HG03103 (cell line): ENCODE measurements at regions not wholly inside any gene's neighbourhood (a gene's known extent, or its start where the extent isn't known, plus 50 kb on each side); places are given as distances from the start of the nearest gene placed in this dataset.

Source experiments
- ATAC-seq: cut with Tn5 transposase; IDR thresholded peaks from one replicate; pipeline ENCODE4 v1.9.1; 2021; ENCODE audit warnings: low read depth; ENCODE audit not compliant: unreplicated experiment

- ATAC-seq = peak; percentile 80
Measured at GRCh38 chr2:181374781-181375675, 82.2 kb upstream of the ITGA4 start.

DNA sequence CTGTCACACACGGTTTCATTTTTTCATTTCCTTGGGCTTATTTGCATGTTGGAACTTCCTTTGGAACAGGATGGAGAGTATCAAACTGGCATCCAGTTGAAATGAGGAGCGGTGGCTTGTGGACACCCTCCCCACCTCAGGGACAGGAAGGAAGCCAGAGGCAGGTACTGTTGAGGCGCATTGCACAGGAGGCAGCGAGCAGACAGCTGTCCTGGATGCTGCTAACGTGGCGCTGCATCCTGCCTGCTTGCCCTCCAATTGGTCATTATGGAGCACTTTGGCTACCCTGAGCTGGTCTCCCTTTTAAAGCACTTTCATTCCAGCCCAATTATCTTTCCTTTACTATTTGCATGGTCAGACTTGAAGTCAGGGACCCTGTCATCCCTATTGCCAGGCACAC is 80.7 kb upstream of the ITGA4 start:
- ATAC-seq = no peak

DNA sequence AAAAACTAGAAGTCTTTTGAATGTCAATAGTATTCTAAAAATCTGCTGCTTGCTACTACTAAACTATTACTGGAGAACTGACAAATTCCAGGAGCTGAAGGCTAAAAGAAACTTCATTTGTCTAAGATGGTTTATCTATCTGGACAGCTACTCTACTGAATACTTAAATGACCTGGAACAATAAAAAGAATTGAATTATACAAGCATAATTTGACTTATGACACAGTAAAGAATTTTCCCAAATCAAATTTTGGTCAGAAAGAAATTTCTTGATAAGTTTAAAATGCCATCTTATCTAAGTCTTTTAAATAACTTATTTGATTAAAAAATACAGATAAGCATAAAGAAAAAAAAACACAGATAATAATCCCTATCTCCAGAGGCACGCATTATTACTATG is 80.2 kb upstream of the ITGA4 start:
- ATAC-seq = no peak

- ATAC-seq = no peak
Measured at GRCh38 chr2:181378491-181378890, 78.7 kb upstream of the ITGA4 start.

GRCh38 chr2:181380581-181380980 is 76.6 kb upstream of the ITGA4 start:
- ATAC-seq = no peak

DNA sequence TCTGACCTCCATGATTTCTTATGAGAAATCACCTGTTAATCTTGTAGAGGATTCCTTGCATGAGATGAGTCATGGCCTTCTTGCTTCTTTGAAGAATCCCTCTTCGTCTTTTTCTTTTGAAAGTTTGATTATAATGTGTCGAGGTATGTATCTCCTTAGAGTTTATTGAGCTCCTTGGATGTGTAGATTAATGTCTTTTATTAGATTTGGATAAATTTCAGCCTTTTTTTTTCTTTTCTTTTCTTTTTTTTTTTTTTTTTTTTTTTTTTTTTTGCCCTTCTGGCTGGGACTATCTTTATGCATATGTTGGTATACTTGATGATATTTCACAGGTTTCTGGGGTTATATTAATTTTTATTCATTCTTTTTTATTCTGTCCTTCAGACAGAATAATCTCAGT is 72.3 kb upstream of the ITGA4 start:
- no peak for ATAC-seq

- no peak for ATAC-seq
Measured at GRCh38 chr2:181389524-181389923, 67.7 kb upstream of the ITGA4 start.

- no peak for ATAC-seq
Measured at GRCh38 chr2:181393472-181393871, 63.7 kb upstream of the ITGA4 start.

DNA sequence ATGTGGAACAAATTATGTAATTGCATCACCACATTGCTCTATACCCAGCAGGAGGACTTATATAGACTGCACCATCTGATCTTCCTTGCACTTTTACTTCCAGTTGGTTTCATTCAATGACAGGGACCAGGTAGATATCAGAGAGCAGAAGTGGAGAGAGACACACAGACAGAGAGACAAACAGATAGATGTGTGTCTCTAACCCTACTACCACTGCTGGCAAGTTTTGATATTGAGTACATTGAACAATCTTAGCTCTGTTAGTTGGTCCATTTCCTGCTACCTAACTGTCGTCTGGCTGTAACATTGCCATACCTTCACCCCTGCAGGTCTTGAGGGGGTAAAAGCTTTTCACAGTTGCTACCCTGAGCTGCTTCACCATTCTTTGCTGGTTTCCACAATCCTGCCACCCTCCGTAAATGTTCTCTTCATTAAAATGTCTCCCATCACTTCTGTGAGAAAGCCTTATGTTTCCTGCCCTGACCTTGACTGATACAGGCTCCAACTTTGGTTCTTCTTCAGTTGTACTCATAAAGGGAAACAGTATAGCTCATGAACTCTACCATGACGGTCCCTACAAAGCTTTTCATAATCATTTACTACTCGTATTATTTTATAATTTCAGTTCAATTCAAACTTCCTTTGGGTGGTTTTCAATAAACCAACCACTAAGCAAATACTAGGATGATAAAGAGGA is 62.3 kb upstream of the ITGA4 start:
- no peak for ATAC-seq

- ATAC-seq = no peak
Measured at GRCh38 chr2:181395851-181396250, 61.3 kb upstream of the ITGA4 start.

GRCh38 chr2:181396256-181397123 is 60.7 kb upstream of the ITGA4 start:
- no peak for ATAC-seq

DNA sequence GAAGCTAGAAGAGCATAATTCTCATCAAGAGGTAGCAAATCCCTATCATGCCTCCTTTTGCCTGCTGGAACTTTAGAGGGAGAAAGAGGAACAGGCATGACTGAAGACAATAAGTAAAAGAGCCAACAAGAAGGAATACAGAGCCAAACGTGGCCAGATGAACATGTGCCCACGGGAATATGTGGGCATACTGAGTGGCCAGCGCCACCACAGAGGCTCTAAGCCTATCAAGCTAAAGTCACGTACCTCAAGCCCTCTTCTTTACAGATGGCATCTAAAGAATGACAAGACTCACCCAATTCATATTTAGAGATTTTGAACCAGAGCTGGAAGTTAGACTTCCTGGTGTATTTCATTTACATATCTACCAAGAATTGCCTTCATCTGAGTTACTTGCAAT is 59.9 kb upstream of the ITGA4 start:
- no peak for ATAC-seq

- ATAC-seq = no peak
Measured at GRCh38 chr2:181398000-181398399, 59.2 kb upstream of the ITGA4 start.

- ATAC-seq = no peak
Measured at GRCh38 chr2:181399027-181399426, 58.2 kb upstream of the ITGA4 start.

DNA sequence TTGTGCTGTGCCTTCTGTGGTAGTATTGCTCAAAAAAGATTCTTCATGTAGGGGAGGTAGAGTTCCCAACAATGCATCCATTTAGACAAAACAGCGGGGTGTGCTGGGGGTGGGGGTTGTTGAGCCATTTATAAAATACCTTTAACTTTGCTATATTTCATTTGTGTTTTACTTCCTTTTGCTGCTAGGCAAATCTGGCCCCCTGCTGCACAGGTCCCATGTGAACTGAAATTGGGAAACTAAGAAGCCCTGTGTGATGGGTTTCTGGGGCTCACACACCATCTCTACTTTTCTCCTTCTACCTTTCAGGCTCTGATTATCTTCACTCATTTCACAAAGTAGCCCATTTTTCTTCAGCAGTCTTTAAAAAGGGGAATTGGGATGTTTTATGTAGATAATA is 52.7 kb upstream of the ITGA4 start:
- no peak for ATAC-seq

DNA sequence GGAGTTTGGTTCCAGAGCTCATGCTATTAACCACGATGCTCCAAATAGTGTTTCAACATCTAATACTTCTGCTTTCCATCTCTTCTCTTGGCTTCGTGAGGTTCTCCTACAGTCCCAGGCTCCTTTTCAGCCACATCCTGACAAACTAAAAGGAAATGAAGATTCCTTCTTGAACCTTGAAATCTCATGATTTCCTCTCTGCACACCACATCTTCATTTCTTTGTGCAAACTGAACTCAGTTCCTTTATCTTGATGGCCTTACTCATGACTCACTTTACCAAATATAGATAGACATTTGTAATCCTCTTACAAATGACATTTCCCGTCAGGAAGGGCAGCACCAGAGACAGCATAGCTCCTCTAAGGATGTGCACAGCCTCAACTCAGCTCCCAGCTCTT is 50.0 kb upstream of the ITGA4 start:
- ATAC-seq = no peak
